Effector memory CD4-positive, alpha-beta T cell (primary cell): ENCODE measurements at regions not wholly inside any gene's neighbourhood (a gene's known extent, or its start where the extent isn't known, plus 50 kb on each side); places are given as distances from the start of the nearest gene placed in this dataset.

ENCODE experiments used
- DNase-seq, 3 donors: peaks; one replicate each; pipeline ENCODE4 v3.0.0-alpha.2; 2020
- H3K27ac ChIP-seq: 2 replicates; pipeline ENCODE4 v1.7.0; 2013; ENCODE audit warnings: mild to moderate bottlenecking, low read length, moderate library complexity; ENCODE audit not compliant: insufficient read depth, poor library complexity, severe bottlenecking
- H3K27me3 ChIP-seq: replicated peaks from 2 replicates; pipeline ENCODE4 v1.7.0; 2013; ENCODE audit warnings: mild to moderate bottlenecking, low read length; ENCODE audit not compliant: insufficient read depth, control insufficient read depth, poor library complexity, severe bottlenecking
- H3K36me3 ChIP-seq: 2 replicates; pipeline ENCODE4 v1.7.0; 2013; ENCODE audit warnings: mild to moderate bottlenecking, low read length, moderate library complexity; ENCODE audit not compliant: control insufficient read depth, insufficient read depth
- H3K4me1 ChIP-seq: 2 replicates; pipeline ENCODE4 v1.7.0; 2013; ENCODE audit warnings: low read length, mild to moderate bottlenecking; ENCODE audit not compliant: control insufficient read depth, insufficient read depth, poor library complexity, severe bottlenecking
- H3K4me3 ChIP-seq: 2 replicates; pipeline ENCODE4 v1.7.0; 2013; ENCODE audit warnings: low read length, low read depth, mild to moderate bottlenecking; ENCODE audit not compliant: insufficient read depth, poor library complexity, severe bottlenecking
- H3K9me3 ChIP-seq: 2 replicates; pipeline ENCODE4 v1.7.0; 2013; ENCODE audit warnings: mild to moderate bottlenecking, low read length, moderate library complexity; ENCODE audit not compliant: control insufficient read depth

DNA sequence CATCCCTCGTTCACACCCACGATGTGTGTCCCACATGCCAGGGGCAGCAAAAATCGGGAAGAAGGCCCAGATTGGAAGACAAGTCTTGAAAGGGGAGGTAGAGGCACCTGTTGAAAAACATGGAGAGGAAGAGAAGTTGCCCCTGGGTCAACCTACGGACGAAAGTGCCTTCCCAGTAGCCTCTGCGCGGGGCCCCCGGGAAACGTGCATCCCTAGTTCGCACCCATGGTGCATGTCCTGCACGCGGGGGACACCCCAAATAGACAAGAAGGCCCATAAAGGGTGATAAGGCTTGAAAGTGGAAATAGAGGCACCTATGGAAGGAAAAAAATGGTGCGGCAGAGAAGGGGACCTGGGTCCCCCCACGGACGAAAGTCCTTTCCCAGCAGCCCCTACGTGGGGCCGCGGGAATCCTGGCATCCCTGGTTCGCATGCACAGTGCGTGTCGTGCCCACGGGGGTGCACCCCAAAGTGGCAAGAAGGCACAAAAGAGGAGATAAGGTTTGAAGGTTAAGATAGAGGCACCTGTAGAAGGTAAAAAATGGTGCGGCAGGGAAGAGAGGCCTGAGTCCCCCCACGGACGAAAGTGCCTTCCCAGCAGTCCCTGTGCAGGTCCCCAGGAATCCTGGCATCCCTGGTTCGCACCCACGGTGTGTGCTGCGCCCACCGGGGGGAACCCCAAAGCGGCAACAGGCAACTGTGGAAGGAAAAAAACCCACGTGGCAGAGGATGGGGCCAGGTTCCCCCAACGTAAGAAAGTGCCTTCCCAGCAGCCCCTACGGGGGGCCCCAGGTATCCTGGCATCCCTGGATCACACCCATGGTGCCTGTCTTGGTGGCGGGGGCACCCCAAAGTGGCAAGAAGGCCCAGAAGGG is 278.3 kb downstream of the ALG10 start:
- H3K4me1 ChIP-seq = no peaks in the 10 kb centered on the region
- no peak overlapping the region for H3K4me3 ChIP-seq
- peaks cover 3% of the 10 kb centered on the region for H3K9me3 ChIP-seq

DNA sequence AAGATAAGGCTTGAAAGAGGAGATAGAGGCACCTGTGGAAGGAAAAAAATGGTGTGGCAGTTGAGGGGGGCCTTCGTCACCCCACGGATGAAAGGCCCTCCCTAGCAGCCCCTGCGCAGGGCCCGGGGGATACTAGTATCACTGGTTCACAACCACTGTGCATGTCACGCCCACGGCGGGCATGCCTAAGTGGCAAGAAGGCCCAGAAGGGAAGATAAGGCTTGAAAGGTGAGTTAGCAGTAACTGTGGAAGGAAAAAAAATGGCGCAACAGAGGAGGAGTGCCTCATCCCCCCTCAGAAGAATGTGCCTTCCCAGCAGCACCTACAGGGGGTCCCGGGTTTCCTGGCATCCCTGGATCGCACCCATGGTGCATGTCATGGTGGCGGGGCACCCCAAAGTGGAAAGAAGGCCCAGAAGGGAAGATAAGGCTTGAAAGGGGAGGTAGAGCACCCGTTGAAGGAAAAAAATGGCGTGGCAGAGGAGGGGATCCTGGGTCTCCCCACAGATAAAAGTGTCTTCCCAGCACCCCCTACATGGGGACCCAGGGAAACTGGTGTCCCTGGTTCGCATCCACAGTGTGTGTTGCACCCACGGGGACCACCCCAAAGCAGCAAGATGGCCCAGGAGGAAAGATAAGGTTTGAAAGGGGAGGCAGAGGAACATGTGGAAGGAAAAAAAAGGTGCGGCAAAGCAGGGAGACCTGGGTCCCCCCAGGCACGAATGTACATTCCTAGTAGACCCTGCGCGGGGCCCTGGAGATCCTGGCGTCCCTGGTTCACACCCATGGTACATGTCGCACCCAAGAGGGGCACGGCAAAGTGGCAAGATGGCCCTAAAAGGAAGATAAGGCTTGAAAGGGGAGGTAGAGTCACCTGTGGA is 279.2 kb downstream of the ALG10 start:
- H3K36me3 ChIP-seq = no peaks in the 10 kb centered on the region
- no peak overlapping the region for H3K4me3 ChIP-seq
- no peak overlapping the region for H3K27ac ChIP-seq
- no peak for DNase-seq
- H3K27me3 ChIP-seq = no peaks in the 10 kb centered on the region
- no peaks in the 10 kb centered on the region for H3K4me1 ChIP-seq
- peaks cover 3% of the 10 kb centered on the region for H3K9me3 ChIP-seq

More for the DNA sequence above, 278.3 kb downstream of the ALG10 start:
- no peak for DNase-seq
- Histone ChIP-seq H3K27me3 (no peaks in the 10 kb centered on the region), H3K27ac (no peak overlapping the region), H3K36me3 (no peaks in the 10 kb centered on the region)

DNA sequence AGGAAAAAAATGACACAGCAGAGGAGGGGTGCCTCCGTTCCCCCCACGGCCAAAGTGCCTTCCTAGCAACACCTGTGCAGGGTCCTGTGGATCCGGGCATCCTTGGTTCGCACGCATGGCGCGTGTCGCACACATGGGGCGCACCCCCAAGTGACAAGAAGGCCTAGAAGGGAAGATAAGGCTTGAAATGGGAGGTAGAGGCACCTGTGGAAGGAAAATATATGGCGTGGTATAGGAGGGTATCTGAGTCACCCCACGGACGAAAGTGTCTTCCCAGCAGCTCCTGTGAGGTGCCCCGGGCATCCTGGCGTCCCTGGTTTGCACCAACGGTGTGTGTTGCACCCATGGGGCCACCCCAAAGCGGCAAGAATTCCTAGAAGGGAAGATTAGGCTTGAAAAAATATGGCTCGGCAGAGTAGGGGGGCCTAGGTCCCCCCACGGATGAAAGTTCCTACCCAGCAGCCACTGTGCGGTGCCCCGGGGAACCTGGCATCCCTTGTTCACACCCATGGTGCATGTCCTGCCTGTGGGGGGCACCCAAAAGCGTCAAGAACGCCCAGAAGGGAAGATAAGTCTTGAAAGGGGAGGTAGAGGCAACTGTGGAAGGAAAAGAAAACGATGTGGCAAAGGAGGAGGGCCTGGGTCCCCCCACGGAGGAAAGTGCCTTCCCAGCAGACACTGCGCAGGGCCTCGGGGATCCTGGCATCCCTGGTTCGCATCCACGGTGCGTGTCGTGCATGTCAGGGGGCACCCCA is 280.0 kb downstream of the ALG10 start:
- Histone ChIP-seq H3K27me3 (no peaks in the 10 kb centered on the region), H3K4me1 (no peaks in the 10 kb centered on the region), H3K9me3 (peaks cover 3% of the 10 kb centered on the region), H3K27ac (no peak overlapping the region), H3K36me3 (no peaks in the 10 kb centered on the region), H3K4me3 (no peak overlapping the region)
- DNase-seq = no peak

DNA sequence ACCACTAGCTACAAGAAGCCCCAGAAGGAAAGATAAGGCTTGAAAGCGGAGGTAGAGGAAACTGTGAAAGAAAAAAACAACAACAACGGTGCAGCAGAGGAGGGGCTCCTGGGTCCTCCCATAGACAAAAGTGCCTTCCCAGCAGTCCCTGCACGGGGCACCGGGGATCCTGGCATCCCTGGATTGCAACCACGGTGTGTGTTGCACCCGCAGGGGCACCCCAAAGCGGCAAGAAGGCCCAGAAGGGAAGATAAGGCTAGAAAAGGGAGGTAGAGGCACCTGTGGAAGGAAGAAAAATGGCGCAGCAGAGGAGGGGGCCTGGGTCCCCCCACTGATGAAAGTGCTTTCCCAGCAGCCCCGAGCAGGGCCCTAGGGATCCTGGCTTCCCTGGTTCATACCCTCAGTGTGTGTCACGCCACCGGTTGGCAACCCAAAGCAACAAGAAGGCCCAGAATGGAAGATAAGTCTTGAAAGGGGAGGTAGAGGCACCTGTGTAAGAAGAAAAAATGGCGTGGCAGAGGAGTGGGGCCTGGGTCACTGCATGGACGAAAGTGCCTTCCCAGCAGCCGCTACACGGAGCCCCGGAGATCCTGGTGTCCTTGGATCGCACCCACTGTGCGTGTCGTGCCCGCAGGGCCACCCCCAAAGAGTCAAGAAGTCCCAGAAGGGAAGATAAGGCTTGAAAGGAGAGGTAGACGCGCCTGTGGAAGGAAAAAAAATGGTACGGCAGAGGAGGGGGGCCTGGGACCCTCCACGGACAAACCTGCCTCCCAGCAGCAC is 281.0 kb downstream of the ALG10 start:
- DNase-seq = no peak
- no peak overlapping the region for H3K27ac ChIP-seq
- no peaks in the 10 kb centered on the region for H3K27me3 ChIP-seq
- H3K36me3 ChIP-seq = no peaks in the 10 kb centered on the region
- H3K4me1 ChIP-seq = no peaks in the 10 kb centered on the region
- H3K9me3 ChIP-seq = peaks cover 3% of the 10 kb centered on the region
- no peak overlapping the region for H3K4me3 ChIP-seq

DNA sequence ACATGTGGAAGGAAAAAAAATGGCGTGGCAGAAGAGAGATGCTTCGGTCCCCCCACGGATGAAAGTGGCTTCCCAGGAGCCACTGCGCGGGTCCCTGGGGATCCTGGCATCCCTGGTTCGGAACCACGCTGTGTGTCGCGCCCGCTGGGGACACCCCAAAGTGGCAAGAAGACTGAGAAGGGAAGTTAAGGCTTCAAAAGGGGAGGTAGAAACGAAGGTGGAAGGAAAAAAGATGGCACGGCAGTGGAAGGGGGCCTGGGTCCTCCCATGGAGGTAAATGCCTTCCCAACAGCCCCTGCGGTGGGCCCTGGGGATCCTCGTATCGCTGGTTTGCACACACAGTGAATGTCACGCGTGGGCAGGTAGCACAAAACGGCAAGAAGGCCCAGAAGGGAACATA is 281.7 kb downstream of the ALG10 start:
- no peaks in the 10 kb centered on the region for H3K4me1 ChIP-seq
- H3K9me3 ChIP-seq = peaks cover 3% of the 10 kb centered on the region
- no peaks in the 10 kb centered on the region for H3K36me3 ChIP-seq
- no peak for DNase-seq
- no peaks in the 10 kb centered on the region for H3K27me3 ChIP-seq
- no peak overlapping the region for H3K4me3 ChIP-seq
- H3K27ac ChIP-seq = no peak overlapping the region

DNA sequence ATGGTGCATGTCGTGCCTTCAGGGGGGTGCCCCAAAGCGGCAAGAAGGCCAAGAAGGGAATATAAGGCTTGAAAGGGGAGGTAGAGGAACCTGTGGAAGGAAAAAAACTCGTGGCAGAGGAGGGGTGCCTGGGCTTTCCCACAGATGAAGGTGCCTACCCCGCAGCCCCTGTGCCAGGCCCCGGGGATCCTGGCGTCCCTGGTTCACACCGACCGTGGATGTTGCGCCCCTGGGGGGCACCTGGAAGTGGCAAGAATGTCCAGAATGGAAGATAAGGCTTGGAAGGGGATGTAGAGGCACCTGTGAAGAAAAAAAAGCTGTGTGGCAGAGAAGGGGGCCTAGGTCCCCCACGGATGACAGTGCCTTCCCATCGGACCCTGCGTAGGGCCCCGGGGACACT is 282.2 kb downstream of the ALG10 start:
- no peak overlapping the region for H3K4me3 ChIP-seq
- no peaks in the 10 kb centered on the region for H3K4me1 ChIP-seq
- no peak for DNase-seq
- no peak overlapping the region for H3K27ac ChIP-seq
- H3K36me3 ChIP-seq = no peaks in the 10 kb centered on the region
- peaks cover 3% of the 10 kb centered on the region for H3K9me3 ChIP-seq
- H3K27me3 ChIP-seq = no peaks in the 10 kb centered on the region

DNA sequence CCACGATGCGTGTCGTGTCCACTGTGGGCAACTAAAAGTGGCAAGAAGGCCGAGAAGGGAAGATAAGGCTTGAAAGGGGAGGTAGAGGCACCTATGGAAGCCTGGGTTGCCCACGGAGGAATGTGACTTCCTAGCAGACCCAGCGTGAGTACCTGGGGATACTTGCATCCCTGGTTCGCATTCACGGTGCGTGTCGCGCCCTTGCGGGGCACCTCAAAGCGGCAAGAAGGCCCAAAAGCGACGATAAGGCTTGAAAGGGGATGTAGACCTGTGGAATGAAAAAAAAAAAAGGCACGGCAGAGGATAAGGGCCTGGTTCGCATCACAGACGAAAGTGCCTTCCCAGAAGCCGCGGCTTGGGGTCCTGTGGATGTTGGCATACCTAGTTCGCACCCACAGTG is 282.9 kb downstream of the ALG10 start:
- H3K36me3 ChIP-seq = no peaks in the 10 kb centered on the region
- H3K4me1 ChIP-seq = no peaks in the 10 kb centered on the region
- H3K27me3 ChIP-seq = no peaks in the 10 kb centered on the region
- no peak overlapping the region for H3K27ac ChIP-seq
- peaks cover 3% of the 10 kb centered on the region for H3K9me3 ChIP-seq
- no peak overlapping the region for H3K4me3 ChIP-seq
- no peak for DNase-seq

DNA sequence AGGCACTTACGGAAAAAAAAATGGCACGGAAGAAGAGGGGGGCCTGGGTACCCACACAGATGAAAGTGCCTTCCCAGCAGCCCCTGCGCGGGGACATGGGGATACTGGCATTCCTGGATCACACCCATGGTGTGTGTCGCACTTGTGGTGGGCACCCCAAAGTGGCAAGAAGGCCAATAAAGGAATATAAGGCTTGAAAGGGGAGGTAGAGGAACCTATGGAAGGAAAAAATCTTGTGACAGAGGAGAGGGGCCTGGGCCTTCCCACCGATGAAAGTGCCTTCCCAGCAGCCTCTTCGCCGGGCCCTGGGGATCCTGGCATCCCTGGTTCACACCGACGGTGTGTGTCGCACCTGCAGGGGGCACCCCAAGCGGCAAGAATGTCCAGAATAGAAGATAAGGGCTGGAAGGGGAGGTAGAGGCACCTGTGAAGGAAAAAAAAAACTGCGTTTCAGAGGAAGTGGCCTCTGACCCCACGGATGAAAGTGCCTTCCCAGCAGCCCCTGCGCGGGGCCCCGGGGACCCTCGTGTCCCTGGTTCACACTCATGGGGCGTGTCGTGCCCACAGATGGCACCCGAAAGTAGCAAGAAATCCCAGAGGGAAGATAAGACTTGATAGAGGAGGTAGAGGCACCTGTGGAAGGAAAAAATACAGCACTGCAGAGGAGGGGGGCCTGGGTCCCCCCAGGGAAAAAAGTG is 284.0 kb downstream of the ALG10 start:
- no peak overlapping the region for H3K27ac ChIP-seq
- no peaks in the 10 kb centered on the region for H3K27me3 ChIP-seq
- DNase-seq = no peak
- peaks cover 3% of the 10 kb centered on the region for H3K9me3 ChIP-seq
- no peaks in the 10 kb centered on the region for H3K36me3 ChIP-seq
- no peak overlapping the region for H3K4me3 ChIP-seq
- H3K4me1 ChIP-seq = no peaks in the 10 kb centered on the region
